Liver (tissue), 3 donors: ENCODE measurements at regions not wholly inside any gene's neighbourhood (a gene's known extent, or its start where the extent isn't known, plus 50 kb on each side); places are given as distances from the start of the nearest gene placed in this dataset.

Experiments
- CTCF ChIP-seq: fragments of 150-350 bp; IDR thresholded peaks from 2 replicates; pipeline ENCODE4 v1.5.1; 2017; ENCODE audit warnings: improper control_type of control experiment, low read depth, low read length; ENCODE audit not compliant: missing input control
- EGR1 ChIP-seq, 2 donors: IDR thresholded peaks; 2 replicates each; pipeline ENCODE4 v1.6.1; 2016 to 2018; ENCODE audit warnings: antibody characterized with exemption in 2 of 2, low read depth in 2 of 2
- REST ChIP-seq: IDR thresholded peaks from 2 replicates; pipeline ENCODE4 v1.6.1; 2016; ENCODE audit warnings: antibody characterized with exemption, mild to moderate bottlenecking
- YY1 ChIP-seq: IDR thresholded peaks from 2 replicates; pipeline ENCODE4 v1.6.1; 2016; ENCODE audit warnings: antibody characterized with exemption, mild to moderate bottlenecking
- donor health status: healthy.
- donor health status: healthy.

GRCh38 chr1:218711884-218712674 is 366.9 kb downstream of the TGFB2 start:
- TF ChIP-seq REST: no peak
- no peak for TF ChIP-seq CTCF
- no peak for TF ChIP-seq YY1
- no peak for TF ChIP-seq EGR1 (IDR thresholded peaks at IDR 0.05; ENCODE audit: low read depth in 2 of 2)
